Skeletal muscle tissue (tissue), 3 donors: ENCODE measurements at regions not wholly inside any gene's neighbourhood (a gene's known extent, or its start where the extent isn't known, plus 50 kb on each side); places are given as distances from the start of the nearest gene placed in this dataset.

Experiments used
- H3K27ac ChIP-seq: one replicate; pipeline ENCODE4 v1.7.0; 2013; ENCODE audit warnings: mild to moderate bottlenecking, low read depth, low read length, inconsistent platforms
- H3K27me3 ChIP-seq, 3 donors: one replicate each; pipeline ENCODE4 v1.7.0; 2013; ENCODE audit warnings: low read length in 3 of 3; ENCODE audit not compliant: control insufficient read depth in 3 of 3, insufficient read depth in 3 of 3
- H3K36me3 ChIP-seq, 3 donors: one replicate each; pipeline ENCODE4 v1.7.0; 2013; ENCODE audit warnings: low read length in 3 of 3; ENCODE audit not compliant: control insufficient read depth in 3 of 3, insufficient read depth in 3 of 3
- H3K4me1 ChIP-seq, 3 donors: one replicate each; pipeline ENCODE4 v1.7.0; 2013; ENCODE audit warnings: low read length in 3 of 3, mild to moderate bottlenecking in 3 of 3; ENCODE audit not compliant: control insufficient read depth in 3 of 3, insufficient read depth in 3 of 3
- H3K4me3 ChIP-seq, 3 donors: one replicate each; pipeline ENCODE4 v1.7.0; 2013; ENCODE audit warnings: low read length in 3 of 3
- H3K9ac ChIP-seq, 3 donors: one replicate each; pipeline ENCODE4 v1.7.0; 2013; ENCODE audit warnings: low read length in 3 of 3, mild to moderate bottlenecking in 3 of 3, moderate library complexity in 2 of 3, low read depth in 1 of 3
- H3K9me3 ChIP-seq, 3 donors: one replicate each; pipeline ENCODE4 v1.7.0; 2013; ENCODE audit warnings: low read length in 3 of 3; ENCODE audit not compliant: control insufficient read depth in 3 of 3
- donor health status: Osteomylitis.

GRCh38 chr12:58764100-58764953 lies 156.0 kb downstream of the LRIG3 start:
- Histone ChIP-seq H3K36me3 (no peaks in the 10 kb centered on the region), H3K27me3 (no peaks in the 10 kb centered on the region), H3K4me1 (peaks cover 0 to 4% (median 0%) of the 10 kb centered on the region in 3 donors), H3K4me3 (no peak overlapping the region), H3K27ac (no peak overlapping the region), H3K9ac (no peak overlapping the region), H3K9me3 (peaks cover 0 to 3% (median 0%) of the 10 kb centered on the region in 3 donors)

- Histone ChIP-seq H3K36me3 (no peaks in the 10 kb centered on the region), H3K9me3 (peaks cover 0 to 3% (median 0%) of the 10 kb centered on the region in 3 donors), H3K27me3 (no peaks in the 10 kb centered on the region), H3K27ac (no peak overlapping the region), H3K9ac (no peak overlapping the region), H3K4me3 (no peak overlapping the region), H3K4me1 (peaks cover 0 to 4% (median 0%) of the 10 kb centered on the region in 3 donors)
Measured at GRCh38 chr12:58765076-58765475, 155.2 kb downstream of the LRIG3 start.

- H3K4me3 ChIP-seq, result no peak overlapping the region
- peaks cover 0 to 3% (median 0%) of the 10 kb centered on the region in 3 donors for H3K9me3 ChIP-seq
- peaks cover 0 to 4% (median 0%) of the 10 kb centered on the region in 3 donors for H3K4me1 ChIP-seq
- H3K36me3 ChIP-seq, result no peaks in the 10 kb centered on the region
- no peaks in the 10 kb centered on the region for H3K27me3 ChIP-seq
- H3K9ac ChIP-seq, result no peak overlapping the region
- no peak overlapping the region for H3K27ac ChIP-seq
Measured at GRCh38 chr12:58765653-58766512, 154.4 kb downstream of the LRIG3 start.

GRCh38 chr12:58766513-58766870 lies 153.8 kb downstream of the LRIG3 start:
- Histone ChIP-seq H3K9ac (no peak overlapping the region), H3K4me1 (peaks cover 0 to 4% (median 0%) of the 10 kb centered on the region in 3 donors), H3K4me3 (no peak overlapping the region), H3K27ac (no peak overlapping the region), H3K27me3 (no peaks in the 10 kb centered on the region), H3K36me3 (no peaks in the 10 kb centered on the region), H3K9me3 (peaks cover 0 to 3% (median 0%) of the 10 kb centered on the region in 3 donors)

GRCh38 chr12:58767496-58767895 lies 152.8 kb downstream of the LRIG3 start:
- H3K27ac ChIP-seq, result no peak overlapping the region
- no peaks in the 10 kb centered on the region for H3K36me3 ChIP-seq

GRCh38 chr12:58773986-58774385 lies 146.3 kb downstream of the LRIG3 start:
- Histone ChIP-seq H3K4me3 (no peak overlapping the region), H3K27ac (no peak overlapping the region), H3K9me3 (peaks cover 0 to 3% (median 0%) of the 10 kb centered on the region in 3 donors), H3K36me3 (no peaks in the 10 kb centered on the region), H3K27me3 (no peaks in the 10 kb centered on the region), H3K9ac (no peak overlapping the region), H3K4me1 (no peaks in the 10 kb centered on the region)

More at GRCh38 chr12:58767496-58767895, 152.8 kb downstream of the LRIG3 start:
- H3K4me1 ChIP-seq, result peaks cover 0 to 4% (median 0%) of the 10 kb centered on the region in 3 donors
- H3K4me3 ChIP-seq, result no peak overlapping the region
- peaks cover 0 to 3% (median 0%) of the 10 kb centered on the region in 3 donors for H3K9me3 ChIP-seq
- H3K9ac ChIP-seq, result no peak overlapping the region
- H3K27me3 ChIP-seq, result no peaks in the 10 kb centered on the region

GRCh38 chr12:58774731-58775130 lies 145.6 kb downstream of the LRIG3 start:
- Histone ChIP-seq H3K9ac (no peak overlapping the region), H3K4me3 (no peak overlapping the region), H3K27ac (no peak overlapping the region), H3K36me3 (no peaks in the 10 kb centered on the region), H3K4me1 (no peaks in the 10 kb centered on the region), H3K27me3 (no peaks in the 10 kb centered on the region), H3K9me3 (peaks cover 0 to 1% (median 0%) of the 10 kb centered on the region in 3 donors)

- Histone ChIP-seq H3K27me3 (no peaks in the 10 kb centered on the region), H3K36me3 (no peaks in the 10 kb centered on the region), H3K9me3 (peaks cover 0 to 1% (median 0%) of the 10 kb centered on the region in 3 donors), H3K27ac (no peak overlapping the region), H3K4me1 (no peaks in the 10 kb centered on the region), H3K9ac (no peak overlapping the region), H3K4me3 (no peak overlapping the region)
Measured at GRCh38 chr12:58775396-58775795, 144.9 kb downstream of the LRIG3 start.

GRCh38 chr12:58776144-58776543 lies 144.2 kb downstream of the LRIG3 start:
- Histone ChIP-seq H3K9me3 (peaks cover 0 to 1% (median 0%) of the 10 kb centered on the region in 3 donors), H3K27me3 (no peaks in the 10 kb centered on the region), H3K36me3 (no peaks in the 10 kb centered on the region), H3K9ac (no peak overlapping the region), H3K27ac (no peak overlapping the region), H3K4me3 (no peak overlapping the region), H3K4me1 (no peaks in the 10 kb centered on the region)

GRCh38 chr12:58777815-58778214 lies 142.5 kb downstream of the LRIG3 start:
- Histone ChIP-seq H3K9ac (no peak overlapping the region), H3K4me3 (no peak overlapping the region), H3K27me3 (no peaks in the 10 kb centered on the region), H3K27ac (no peak overlapping the region), H3K9me3 (peaks cover 0 to 1% (median 0%) of the 10 kb centered on the region in 3 donors), H3K36me3 (no peaks in the 10 kb centered on the region), H3K4me1 (no peaks in the 10 kb centered on the region)
